Head of caudate nucleus (tissue), 42 donors: ENCODE measurements at regions not wholly inside any gene's neighbourhood (a gene's known extent, or its start where the extent isn't known, plus 50 kb on each side); places are given as distances from the start of the nearest gene placed in this dataset.

ENCODE experiments used
- DNase-seq, 42 donors: peaks; one replicate each; pipeline versions ENCODE4 v3.0.0 to v3.0.0-alpha.2; 2020 to 2021; ENCODE audit warnings: mixed read lengths in 7 of 42
- intact Hi-C: fragments of 100-400 bp; cut with DNase I; formaldehyde crosslinking; loops from one replicate; pipeline ENCODE4 v1.15.0; 2022

DNA sequence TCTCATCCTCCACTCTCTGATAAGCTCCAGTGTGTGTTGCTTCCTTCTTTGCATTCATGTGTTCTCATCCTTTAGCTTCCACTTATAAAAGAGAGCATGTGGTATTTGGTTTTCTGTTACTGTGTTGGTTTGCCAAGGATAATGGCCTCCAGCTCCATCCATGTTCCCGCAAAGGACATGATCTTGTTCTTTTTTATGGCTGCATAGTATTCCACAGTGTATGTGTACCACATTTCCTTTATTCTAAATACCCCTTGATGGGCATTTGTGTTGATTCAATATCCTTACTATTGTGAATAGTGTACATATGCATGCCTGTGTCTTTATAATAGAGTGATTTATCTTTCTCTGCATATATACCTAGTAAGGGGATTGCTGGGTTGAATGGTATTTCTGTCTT lies 155.1 kb downstream of the DCK start:
- intact Hi-C loops, result no loop called here
- no peak for DNase-seq

DNA sequence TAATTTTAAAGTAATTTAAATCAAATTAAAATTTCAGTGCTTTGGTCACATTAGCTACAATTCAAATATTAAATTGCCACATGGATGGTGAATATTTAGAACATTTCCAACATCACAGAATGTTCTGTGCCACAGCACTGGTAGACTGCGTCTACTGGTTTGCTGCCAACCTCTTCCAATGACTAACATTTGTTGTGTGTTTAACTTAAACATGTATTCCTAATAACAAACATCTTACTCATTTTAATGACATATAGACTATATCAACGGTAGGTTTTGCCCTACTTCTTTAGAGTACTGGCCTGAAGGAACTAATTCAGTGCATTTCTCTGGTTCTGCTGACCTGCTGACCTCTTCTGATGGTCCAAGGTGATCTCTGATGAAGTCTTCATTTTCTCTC lies 157.6 kb downstream of the DCK start:
- intact Hi-C loops, result no loop called here
- no peak for DNase-seq

DNA sequence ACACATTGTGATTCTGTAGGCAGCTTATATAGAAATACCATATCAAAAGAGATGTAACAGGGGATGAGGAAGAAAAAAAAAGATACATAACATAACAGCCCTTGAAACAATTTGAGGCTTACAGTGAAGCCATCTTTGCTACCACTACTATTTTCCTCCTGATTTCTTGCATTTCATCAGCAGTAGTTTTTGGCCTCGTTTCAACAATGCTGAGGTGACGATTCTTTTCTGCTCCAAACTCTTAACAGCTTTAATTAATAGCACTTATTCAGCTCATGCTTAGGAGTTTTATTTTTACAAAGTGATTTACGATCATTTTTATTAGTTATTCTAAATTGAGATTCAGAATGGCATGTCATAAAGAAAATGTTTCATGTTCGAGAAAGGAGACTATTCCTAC lies 163.2 kb downstream of the DCK start:
- intact Hi-C loops, result no loop called here
- no peak for DNase-seq

DNA sequence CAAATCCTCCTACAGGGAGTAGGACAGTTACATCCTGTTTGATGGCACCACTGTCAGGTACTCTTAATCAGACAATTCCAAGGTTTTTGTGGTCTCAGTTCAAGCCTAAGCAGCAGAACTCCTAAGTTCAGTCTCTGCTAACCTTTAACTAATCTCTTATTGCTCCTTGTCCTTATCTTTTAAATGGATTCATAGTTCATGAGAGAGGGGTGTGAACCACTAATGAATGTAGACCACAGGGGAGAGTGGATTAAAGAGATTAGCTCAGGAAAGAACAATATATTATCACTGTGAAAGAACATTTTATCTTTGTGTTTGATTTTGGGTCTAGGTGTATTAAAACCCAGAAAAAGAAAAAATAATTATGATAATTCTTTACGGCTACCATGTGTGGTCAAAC lies 168.9 kb downstream of the DCK start:
- no peak for DNase-seq
- intact Hi-C loops, result no loop called here

DNA sequence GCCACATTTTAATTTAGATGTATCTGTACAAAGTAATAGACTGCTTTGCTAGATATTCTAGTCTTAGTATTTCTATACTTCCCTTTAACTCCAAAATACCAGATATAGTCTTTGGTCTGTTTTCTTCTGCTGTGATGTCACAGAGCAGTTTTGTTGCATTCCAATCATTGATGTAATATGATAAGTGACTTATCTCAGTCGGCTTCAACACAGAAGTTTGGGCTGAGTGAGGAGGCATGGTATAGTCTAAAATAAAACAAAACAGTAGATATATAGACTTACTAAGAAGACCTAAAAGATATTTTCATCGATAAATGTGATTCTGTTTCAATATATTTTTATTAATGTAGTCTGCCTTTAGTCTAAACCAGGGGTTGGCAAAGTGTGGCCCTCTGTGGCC lies 169.9 kb downstream of the DCK start:
- intact Hi-C loops, result no loop called here
- no peak for DNase-seq

DNA sequence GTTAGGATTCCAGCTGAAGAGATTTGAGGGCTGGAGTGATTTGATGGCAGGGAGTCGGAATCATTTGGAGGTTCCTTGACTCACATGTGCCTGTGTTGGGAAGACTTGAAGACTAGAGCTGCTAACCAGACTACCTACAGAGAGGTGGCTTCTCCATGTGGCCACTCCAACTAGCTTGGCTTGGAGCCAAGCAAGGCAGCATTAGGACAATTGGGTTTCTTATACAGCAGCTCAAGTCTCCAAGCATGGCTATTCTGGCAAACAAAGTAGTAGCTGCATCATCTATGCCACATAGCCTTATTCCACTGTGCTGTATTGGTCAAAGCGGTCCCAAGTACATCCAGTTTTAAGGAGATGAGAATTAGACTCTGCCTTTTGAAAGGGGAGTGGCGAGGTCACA lies 171.7 kb upstream of the SLC4A4 start:
- no peak for DNase-seq
- intact Hi-C loops, result no loop called here

DNA sequence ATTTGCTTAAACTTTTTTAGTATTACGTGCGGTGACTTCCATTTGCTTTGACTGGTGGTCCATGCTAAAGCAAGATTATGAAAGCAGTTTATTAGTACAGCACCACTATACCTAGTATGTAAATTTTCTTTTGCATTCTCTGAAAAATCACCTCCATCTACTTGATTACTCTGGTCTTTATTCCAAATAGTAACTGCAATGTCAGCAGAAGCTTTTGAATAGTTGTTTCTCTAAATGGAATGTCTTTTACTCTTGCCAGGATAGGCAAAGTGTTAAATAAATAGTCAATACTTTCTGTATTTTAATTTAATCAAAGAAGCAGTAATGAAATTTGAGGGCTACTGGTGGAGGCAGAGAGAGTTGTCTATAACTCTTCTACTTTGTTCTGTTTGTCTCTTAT lies 167.2 kb upstream of the SLC4A4 start:
- no peak for DNase-seq
- intact Hi-C loops, result no loop called here

DNA sequence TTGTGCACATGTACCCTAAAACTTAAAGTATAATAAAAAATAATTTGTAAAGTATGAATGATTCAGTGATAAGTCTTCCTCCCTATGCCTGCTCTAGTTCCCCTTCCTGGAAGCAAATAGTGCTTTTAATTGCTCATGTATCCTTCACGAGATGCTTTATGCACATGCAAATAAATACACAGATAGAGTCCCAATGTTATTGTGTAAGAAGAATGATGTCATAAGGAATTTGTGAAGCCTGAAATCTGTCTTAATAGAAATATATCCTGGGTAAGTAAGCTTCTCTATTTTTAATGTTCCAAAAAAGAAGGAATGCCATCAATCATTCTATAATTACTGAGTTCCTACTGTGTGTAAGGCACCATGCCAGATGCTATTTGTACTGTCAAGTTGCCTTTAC lies 157.5 kb upstream of the SLC4A4 start:
- intact Hi-C loops, result no loop called here

DNA sequence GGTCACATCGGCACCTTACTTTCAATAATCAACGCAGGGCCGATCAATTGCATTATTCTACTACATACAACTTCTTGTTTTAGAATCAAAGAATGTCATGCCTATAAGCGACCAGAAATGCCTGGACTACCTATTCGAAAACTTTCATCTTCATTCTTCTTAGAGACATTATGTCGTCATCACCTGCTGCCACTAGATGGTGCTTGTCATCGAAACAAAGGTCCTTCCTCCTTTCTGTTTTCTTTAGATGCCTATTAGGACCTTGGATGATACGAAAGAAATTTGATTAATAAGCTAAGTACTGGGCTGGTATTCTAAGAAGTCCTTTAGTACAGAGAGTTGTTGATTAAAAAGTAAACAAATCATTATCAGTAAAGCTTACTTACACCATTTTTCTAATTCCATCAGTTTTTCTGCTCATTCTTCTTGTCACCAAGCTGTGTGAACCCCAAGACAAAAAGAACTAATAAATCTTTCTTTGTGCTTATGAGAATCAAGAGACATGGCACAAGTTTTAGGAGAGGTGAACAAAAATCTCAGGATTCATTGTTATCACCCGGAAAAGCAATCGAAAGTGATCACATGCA lies 154.5 kb upstream of the SLC4A4 start:
- intact Hi-C loops, result no loop called here
- DNase-seq, result peak in 38 of 42 donors; percentile 22 to 82 (median 54)

More for the DNA sequence above, 157.5 kb upstream of the SLC4A4 start:
- DNase-seq, result no peak

DNA sequence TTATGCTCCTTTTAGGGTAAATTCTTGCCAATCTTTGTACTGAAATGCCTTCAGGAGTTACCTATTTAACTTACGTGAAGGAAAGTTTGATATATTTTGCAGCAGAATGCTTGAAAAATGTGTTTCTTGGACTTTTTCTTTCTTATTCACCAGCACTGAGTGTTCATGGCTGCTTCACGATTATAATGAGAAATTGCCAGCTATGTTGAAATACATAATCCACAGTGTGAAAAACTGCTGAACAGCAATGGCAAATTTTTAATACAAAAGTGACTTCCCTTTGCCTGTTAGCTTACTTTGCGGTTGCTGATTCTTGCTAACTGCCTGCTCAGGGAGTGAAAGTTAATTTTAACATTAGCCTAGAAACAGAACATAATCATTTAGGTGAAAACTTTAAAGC lies 153.8 kb upstream of the SLC4A4 start:
- DNase-seq, result no peak

DNA sequence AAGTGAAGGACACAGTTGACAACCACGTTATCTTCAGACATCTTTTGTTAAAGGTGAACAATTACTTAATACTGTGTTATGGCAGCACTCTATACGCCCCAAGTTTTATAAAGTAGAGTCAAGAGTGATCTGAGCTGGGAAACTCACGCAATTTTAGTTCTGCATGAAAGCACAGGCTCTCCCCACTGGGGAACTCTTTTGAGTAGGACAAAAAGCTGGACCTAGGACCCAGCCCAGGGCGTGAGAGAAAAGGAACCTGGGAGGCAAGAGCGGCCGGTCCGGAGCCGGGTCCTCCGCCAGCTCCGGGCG lies 152.6 kb upstream of the SLC4A4 start:
- DNase-seq, result peak in 1 of 42 donors; percentile 27
- intact Hi-C loops, result no loop called here

More for the DNA sequence above, 153.8 kb upstream of the SLC4A4 start:
- intact Hi-C loops, result no loop called here

DNA sequence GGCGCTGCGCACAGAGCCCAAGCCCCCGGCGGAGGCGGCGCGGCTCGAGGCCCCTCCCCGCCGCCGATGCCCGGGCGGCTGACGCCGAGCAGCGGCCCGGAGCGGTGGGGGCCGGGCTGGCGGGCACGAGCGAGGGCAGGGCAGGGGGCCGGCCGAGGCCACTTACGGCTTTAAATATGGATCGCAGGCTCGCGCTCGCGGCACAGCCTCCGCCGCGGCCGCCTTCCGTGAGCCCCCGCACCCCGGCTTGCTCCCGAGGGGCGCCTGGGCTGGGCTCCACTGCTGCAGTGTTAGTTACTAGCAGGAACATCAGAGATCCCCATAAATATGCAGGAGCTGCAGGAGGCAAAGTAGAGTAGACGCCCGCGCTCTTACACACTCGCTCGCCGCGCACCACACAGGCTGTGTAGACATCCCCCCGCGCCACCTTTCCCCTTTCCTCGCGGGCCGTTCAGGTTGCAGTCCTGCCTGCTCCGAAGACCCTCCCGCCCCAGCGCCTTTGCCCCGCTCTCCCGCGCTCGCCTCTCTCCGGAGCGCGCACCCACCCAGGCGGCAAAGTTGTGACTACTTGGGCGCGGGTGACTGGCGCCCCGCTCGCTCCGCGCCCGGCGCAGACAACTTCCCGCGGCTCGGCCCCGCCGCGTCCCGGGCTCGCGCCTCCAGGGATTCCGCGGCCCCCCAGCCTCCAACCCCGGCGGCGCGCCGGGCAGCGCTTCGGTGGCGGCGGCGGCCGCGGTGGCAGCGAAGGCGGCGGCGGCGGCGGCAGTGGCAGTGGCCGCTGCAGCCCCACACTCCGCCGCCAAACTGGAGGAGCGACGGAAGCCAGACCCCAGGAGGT lies 152.0 kb upstream of the SLC4A4 start:
- peak in 40 of 42 donors; percentile 13 to 72 (median 44) for DNase-seq

DNA sequence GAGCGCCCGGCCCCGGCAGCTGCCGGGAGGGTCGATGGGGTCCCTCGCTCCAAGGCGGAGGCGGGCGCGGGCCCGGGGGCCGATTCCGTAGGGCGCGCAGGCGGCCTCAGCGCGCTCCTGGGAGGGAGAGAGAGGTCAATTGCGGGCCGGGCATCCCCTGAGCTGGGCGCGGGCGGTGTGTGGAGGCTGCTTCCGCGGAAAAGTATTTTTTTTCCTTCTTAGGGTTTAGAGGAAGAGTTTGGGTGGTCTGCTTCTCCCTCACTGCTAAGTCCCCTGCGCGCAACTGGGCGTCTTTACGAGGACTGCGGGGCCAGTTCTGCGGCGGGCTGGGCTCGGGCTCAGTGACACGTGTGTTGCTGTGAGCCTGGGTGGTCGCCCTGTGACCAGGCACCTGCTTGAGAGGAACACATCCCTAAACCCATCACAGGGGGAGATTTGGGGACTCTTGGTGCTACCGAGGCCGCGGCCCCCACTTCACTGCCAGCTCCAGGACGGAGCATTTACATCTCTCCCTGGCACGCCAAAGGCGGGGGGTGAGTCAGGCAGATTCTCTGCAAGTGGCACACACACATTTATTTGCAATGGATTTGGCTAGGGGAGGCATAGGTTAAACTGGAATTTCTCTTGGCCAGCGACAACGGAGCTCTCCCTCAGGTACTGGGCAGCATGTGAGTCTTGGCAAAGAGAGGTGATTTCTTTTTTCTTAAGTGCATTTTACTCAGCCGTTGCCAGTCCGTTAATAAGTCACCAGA lies 151.2 kb upstream of the SLC4A4 start:
- peak in 40 of 42 donors; percentile 9 to 69 (median 28) for DNase-seq
- intact Hi-C loops, result no loop called here

More for the DNA sequence above, 152.0 kb upstream of the SLC4A4 start:
- intact Hi-C loops, result no loop called here

DNA sequence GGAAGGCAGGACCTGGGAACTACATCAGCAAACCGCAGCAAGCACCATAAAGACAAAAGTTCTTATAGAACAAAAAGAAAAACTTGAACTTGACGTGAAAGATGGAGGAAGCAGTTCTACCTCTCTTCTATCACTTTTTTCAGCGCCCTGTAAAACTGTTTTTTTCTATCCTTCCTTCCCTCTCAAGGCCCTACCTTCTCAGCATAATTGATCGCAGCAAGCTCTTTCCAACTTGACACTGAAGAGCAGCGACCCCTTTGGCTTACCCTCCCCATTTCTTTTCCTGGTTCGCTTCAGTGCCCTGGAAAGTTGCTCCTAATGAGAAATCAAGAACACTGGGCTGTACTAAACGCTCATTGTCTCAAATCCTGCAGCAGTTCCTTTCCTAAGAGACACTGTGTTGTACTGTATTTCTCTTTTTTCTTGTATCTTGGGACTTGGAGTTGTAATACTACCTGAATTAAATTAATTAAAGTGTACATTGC lies 150.6 kb upstream of the SLC4A4 start:
- intact Hi-C loops, result no loop called here
- DNase-seq, result peak in 3 of 42 donors; percentile 11 to 19 (median 16)

DNA sequence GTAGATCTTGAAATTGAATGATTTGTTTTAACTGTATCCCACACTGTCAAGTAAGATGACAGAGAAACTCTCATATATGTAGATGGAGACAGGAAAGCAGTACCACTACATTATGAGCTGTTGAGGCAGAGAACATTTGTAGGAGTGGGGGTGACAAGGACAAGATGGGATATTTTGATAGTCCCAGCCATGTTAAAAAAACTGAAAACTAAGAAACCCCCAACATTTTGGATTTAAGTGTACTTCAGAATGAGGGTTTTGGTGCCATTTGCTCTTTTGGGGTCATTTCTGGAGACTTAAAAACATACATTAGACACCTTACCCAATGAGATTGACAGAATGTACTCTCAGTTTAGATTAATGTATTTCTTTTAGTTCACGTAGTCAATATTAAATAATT lies 149.9 kb upstream of the SLC4A4 start:
- intact Hi-C loops, result no loop called here
- no peak for DNase-seq

DNA sequence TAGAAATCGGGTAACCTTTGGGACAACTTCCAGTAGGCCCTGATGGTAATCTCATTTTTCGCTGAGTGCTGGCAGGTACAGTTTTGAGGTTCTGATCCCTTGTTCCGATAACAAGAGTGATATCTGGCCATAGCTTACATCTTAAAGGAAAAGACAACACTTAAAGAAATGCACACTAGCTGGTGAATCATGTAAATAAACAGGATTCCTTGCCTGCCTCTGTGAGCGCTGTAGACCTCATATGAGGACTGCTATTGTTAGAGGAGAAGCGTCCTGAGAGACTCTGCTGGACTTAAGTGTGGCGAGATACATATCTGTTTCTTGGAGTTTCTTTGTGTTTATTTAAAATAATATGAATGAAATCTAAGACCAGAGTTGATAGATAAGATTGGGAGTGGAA lies 149.3 kb upstream of the SLC4A4 start:
- intact Hi-C loops, result no loop called here
- DNase-seq, result no peak

DNA sequence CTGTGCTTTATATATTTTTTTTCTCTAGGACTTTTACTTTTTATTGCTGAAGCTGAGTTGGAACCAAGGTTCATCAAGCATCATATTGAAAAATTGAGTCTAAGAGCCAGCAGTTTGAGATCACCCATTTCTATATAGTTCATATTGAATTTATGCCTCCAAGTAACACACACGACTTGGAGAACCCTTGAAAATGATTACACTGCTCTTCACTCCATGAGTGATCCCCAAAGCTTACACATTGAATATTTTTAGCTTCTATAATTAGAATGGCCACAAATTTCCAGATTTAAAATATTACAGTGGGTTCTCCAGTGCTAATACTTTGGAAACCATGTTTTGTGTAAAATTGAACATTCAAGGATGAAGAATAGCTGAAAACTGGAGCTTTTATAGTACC lies 144.4 kb upstream of the SLC4A4 start:
- DNase-seq, result no peak
- intact Hi-C loops, result no loop called here

DNA sequence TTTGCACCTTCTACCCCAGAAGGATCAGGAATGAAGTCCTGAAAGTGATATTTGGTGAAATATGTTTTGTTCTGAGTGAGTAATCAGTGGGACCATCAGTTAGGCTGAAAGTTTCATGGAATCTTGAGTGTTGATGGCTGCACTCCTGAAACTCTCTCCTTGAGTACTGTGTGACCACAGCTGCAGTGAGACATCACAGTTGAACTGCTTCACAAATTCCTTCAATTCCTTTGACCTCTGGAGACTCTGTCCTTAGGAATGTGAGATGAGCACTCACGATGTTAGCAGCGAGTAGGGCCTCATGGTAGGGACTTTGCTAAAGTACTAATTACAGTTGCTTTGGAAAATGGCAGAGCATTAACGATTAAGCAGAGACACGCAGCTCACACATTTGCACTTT lies 142.9 kb upstream of the SLC4A4 start:
- intact Hi-C loops, result no loop called here
- DNase-seq, result no peak

DNA sequence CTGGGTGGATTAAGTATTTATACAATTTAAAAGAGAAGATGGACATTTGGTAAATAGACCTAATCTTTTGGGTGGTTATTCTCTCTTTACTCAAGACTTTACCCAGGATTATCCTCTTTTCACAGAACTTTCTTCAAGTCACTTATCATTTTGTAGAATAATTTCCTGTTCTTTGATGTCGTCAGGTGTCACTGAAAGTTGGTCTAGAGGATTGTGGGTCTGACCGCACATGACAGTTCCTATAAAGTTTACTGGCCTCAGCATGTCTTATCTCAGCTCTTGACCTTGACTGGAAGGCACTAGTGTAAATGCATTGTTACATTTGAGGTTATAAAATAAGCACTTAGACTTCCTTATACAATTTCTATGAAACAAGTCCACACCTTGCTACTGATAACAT lies 139.9 kb upstream of the SLC4A4 start:
- intact Hi-C loops, result no loop called here
- no peak for DNase-seq

DNA sequence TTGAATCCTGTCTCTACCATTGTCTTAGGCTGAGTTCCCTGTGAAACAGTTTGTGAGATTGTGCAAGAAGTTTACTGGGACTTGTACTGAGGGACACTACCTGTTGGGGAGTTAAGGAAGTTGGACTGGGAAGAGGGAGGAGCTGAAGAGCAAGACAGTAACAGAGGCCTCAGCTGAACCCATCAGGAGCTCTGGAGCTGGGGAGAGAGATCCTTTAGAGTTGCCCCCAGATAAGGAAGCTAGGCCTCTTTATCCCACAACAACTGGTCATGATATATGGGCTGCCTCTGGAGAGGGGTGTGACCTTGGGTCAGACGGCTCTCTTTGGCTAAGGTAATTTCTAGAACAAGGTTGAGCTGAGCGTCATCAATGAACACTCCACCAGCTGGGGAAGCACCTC lies 137.8 kb upstream of the SLC4A4 start:
- no peak for DNase-seq
- intact Hi-C loops, result no loop called here
